ENCODE measurements at regions not wholly inside any gene's neighbourhood (a gene's known extent, or its start where the extent isn't known, plus 50 kb on each side); places are given as distances from the start of the nearest gene placed in this dataset.
"Not testable (repeated sequence)": the region's sequence is repeated elsewhere in the genome, so short reads cannot be mapped to it uniquely, and the experiment has no call there.

GRCh38 chr2:111376272-111376970, 255.7 kb downstream of the BCL2L11 start:
- not testable (repeated sequence) for TF ChIP-seq CTCF (IDR thresholded peaks at IDR 0.05; ENCODE audit: insufficient read depth, low read length); POLR2AphosphoS5 (IDR thresholded peaks at IDR 0.05; ENCODE audit: low read depth)
